GM12865 (cell line): ENCODE measurements at regions not wholly inside any gene's neighbourhood (a gene's known extent, or its start where the extent isn't known, plus 50 kb on each side); places are given as distances from the start of the nearest gene placed in this dataset.

ENCODE experiments used
- DNase-seq: peaks from one replicate; pipeline ENCODE4 v3.0.0; 2010; ENCODE audit warnings: low read depth
- H3K4me3 ChIP-seq: 2 replicates; pipeline ENCODE4 v1.5.1; 2011; ENCODE audit warnings: mild to moderate bottlenecking, low read depth, low read length, control low read depth
- TF ChIP-seq, protein P1 (sequence below): IDR thresholded peaks from 2 replicates; pipeline ENCODE4 v1.5.1; 2011; ENCODE audit warnings: low read length, control low read depth, low read depth, inconsistent platforms; ENCODE audit not compliant: insufficient read depth; ENCODE audit errors: missing control alignments

DNA sequence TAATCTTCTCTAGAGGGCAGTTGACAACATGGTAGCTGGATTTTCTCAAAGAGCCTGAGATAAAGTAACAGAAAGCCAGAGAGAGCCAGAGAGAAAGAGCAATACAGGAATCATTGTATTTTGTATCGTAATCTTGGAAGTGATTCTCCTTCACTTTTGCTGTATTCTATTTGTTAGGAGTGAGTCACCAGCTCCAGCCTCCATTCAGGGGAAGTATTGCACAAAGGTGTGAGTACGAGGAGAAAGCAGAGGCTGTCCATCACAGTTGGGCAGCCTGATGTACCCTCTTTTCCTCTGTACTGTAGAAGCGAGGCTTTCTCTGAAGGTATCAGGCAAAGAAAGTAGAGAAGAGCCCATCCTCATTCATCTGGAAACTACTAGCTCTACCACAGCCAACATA, 176.8 kb downstream of the KCNS3 start:
- DNase-seq = no peak
- TF ChIP-seq, protein P1, sequence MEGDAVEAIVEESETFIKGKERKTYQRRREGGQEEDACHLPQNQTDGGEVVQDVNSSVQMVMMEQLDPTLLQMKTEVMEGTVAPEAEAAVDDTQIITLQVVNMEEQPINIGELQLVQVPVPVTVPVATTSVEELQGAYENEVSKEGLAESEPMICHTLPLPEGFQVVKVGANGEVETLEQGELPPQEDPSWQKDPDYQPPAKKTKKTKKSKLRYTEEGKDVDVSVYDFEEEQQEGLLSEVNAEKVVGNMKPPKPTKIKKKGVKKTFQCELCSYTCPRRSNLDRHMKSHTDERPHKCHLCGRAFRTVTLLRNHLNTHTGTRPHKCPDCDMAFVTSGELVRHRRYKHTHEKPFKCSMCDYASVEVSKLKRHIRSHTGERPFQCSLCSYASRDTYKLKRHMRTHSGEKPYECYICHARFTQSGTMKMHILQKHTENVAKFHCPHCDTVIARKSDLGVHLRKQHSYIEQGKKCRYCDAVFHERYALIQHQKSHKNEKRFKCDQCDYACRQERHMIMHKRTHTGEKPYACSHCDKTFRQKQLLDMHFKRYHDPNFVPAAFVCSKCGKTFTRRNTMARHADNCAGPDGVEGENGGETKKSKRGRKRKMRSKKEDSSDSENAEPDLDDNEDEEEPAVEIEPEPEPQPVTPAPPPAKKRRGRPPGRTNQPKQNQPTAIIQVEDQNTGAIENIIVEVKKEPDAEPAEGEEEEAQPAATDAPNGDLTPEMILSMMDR = no peak
- H3K4me3 ChIP-seq = no peak overlapping the region

DNA sequence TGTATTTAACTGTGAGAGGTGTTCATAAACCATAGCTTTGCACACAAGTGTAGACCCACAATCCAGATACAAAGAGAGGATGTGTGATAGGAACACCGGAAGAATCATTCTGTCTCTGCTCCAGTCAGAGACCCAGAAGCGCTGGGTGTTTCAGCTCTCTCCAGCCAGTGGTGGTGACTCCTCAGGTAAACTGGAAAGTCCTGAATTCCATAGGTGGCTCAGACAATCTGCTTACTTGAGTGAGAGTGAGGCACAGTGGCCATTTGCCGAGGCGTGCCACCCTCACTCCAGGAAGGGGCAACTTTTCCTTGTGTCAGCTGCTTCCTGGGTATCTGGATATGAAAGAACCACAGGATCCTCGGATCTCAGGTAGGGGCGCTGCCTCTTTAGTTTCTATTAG, 171.5 kb downstream of the KCNS3 start:
- DNase-seq = no peak
- TF ChIP-seq, protein P1 = no peak

DNA sequence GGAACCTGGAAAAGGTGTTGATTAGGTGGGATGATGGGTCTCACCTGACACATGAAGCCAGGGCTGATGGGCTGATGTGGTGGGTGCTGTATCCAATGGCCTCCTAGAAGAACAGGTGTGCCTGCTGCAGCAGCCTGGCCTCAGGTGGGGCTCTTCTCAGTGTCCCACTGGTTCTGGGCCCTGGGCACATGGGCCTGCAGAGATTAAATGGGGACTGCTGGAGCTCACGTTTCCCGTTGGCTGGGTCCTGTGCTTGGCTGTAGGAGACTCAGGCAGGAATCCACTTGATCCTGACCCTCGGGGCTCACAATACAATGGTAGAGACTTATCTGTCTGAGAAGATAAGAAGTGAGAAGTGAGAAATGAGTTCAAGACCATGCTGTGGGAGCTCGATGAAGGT, 170.9 kb downstream of the KCNS3 start:
- DNase-seq = no peak

More for the DNA sequence above, 171.5 kb downstream of the KCNS3 start:
- no peak overlapping the region for H3K4me3 ChIP-seq

DNA sequence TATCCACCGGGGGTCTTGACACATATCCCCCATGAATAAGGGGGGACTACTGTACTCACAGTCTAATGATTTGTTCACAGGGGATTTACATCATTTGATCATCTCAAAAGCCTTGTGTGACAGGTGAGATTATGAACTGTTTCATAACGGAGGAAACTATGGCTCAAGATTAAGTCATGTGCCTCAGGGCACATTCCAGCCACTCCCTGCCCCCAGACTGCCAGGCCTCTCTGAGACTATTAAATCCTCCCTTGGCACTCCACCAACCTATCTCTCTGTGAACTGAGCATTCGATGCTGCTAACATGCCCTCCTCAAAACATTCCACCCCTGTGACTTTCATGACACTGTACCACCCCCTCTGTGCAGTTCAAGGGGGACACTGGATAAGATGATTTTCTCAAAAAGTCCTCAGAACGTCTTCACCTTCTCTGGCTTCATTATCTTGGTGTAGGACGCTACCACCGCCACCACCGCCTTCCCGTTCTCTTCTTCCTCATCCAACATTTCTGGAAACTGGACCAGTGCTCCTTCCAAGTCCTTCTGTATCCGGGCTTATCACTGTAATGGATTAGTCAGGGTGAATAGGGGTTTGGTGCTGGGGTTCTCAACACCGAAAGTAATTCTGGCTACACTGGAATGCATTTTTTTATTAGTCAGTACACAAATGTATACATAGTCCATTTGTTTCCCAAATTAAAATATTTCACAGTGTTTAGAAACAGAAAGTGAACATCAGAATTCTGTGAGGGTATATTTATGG, 169.6 kb downstream of the KCNS3 start:
- DNase-seq = no peak
- TF ChIP-seq, protein P1 = no peak
- no peak overlapping the region for H3K4me3 ChIP-seq

More for the DNA sequence above, 170.9 kb downstream of the KCNS3 start:
- TF ChIP-seq, protein P1 = no peak
- no peak overlapping the region for H3K4me3 ChIP-seq

DNA sequence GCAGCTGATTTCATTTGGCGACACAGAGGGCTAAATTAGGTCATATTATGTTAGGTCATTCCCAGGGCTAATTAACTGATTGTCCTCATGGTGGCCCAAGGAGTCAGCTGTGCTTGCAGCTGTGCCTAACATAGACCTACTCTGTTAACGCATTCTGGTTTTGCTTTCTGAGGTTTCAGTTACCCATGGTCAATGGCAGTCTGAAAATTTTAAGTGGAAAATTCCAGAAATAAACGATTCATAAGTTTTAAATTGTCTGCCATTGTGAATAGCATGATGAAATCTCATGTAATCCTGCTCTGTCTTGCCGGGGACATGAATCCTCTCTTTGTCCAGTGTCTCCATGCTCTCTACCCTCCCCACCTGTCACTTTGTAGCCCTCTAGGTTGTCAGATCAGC, 168.7 kb downstream of the KCNS3 start:
- TF ChIP-seq, protein P1 = no peak
- DNase-seq = no peak
- no peak overlapping the region for H3K4me3 ChIP-seq

DNA sequence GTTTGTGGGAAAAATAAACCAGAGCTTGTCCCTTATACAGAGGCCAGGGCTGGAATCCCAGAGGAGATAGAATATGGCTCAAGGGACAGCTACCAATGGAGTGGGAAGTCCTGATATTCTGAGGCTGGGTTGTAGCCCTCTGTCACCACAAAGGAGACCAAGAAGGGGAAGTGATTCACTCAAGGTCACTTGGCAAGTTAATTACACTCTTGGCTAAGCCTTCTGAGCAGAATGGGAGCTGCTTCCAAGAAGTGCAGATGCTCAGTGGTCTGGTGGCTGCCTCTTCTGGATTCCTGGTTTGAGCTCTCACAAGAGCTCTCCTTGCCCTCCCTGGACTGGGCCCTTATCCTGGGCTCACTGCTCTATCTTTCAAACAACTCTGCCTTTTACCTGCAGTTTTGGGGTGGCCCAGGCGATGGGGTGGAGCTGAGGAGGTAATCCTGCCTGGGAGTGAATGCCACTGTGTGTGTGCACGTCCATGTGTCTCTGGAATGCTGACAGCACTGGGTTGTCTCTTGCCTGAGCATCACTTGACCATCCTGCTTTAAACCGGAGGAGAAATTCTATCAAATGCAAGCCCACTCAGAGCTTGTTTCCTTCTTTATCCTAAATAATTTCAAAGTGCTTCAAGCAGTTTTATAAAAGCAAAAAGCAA, 168.2 kb downstream of the KCNS3 start:
- DNase-seq = no peak
- TF ChIP-seq, protein P1 = no peak
- no peak overlapping the region for H3K4me3 ChIP-seq
